ENCODE measurements at regions not wholly inside any gene's neighbourhood (a gene's known extent, or its start where the extent isn't known, plus 50 kb on each side); places are given as distances from the start of the nearest gene placed in this dataset.

- Mint-ChIP-seq H3K36me3 (ENCODE audit: low read depth) (no peaks in the 10 kb centered on the region), H3K4me3 (no peak overlapping the region), H3K9me3 (no peaks in the 10 kb centered on the region), H3K27ac (no peak overlapping the region), H3K27me3 (peaks cover 19% of the 10 kb centered on the region), H3K4me1 (ENCODE audit: low read depth) (no peaks in the 10 kb centered on the region)
- DNase-seq: no peak
Observed at GRCh38 chr17:15177343-15177742, 87.8 kb downstream of the PMP22 start.

- DNase-seq: no peak
Observed at GRCh38 chr17:15175356-15175755, 89.8 kb downstream of the PMP22 start.

GRCh38 chr17:15171167-15172047 lies 93.7 kb downstream of the PMP22 start:
- Mint-ChIP-seq H3K36me3 (ENCODE audit: low read depth) (no peaks in the 10 kb centered on the region), H3K9me3 (no peaks in the 10 kb centered on the region), H3K27ac (no peak overlapping the region), H3K4me3 (no peak overlapping the region), H3K27me3 (peaks cover 23% of the 10 kb centered on the region), H3K4me1 (ENCODE audit: low read depth) (no peaks in the 10 kb centered on the region)
- DNase-seq: peak; percentile 41

More at GRCh38 chr17:15175356-15175755, 89.8 kb downstream of the PMP22 start:
- no peak overlapping the region for H3K4me3 Mint-ChIP-seq
- no peaks in the 10 kb centered on the region for H3K36me3 Mint-ChIP-seq (ENCODE audit: low read depth)
- no peak overlapping the region for H3K27ac Mint-ChIP-seq
- H3K27me3 Mint-ChIP-seq: peaks cover 28% of the 10 kb centered on the region
- no peaks in the 10 kb centered on the region for H3K4me1 Mint-ChIP-seq (ENCODE audit: low read depth)
- H3K9me3 Mint-ChIP-seq: no peaks in the 10 kb centered on the region

- Mint-ChIP-seq H3K36me3 (ENCODE audit: low read depth) (no peaks in the 10 kb centered on the region), H3K9me3 (no peaks in the 10 kb centered on the region), H3K27me3 (peaks cover 21% of the 10 kb centered on the region), H3K4me1 (ENCODE audit: low read depth) (no peaks in the 10 kb centered on the region), H3K27ac (no peak overlapping the region), H3K4me3 (no peak overlapping the region)
- DNase-seq: no peak
Observed at GRCh38 chr17:15169676-15170075, 95.5 kb downstream of the PMP22 start.

GRCh38 chr17:15168379-15168778 lies 96.7 kb downstream of the PMP22 start:
- H3K4me3 Mint-ChIP-seq: no peak overlapping the region
- no peak overlapping the region for H3K27ac Mint-ChIP-seq
- no peaks in the 10 kb centered on the region for H3K9me3 Mint-ChIP-seq
- no peaks in the 10 kb centered on the region for H3K36me3 Mint-ChIP-seq (ENCODE audit: low read depth)
- H3K27me3 Mint-ChIP-seq: peaks cover 21% of the 10 kb centered on the region
- H3K4me1 Mint-ChIP-seq (ENCODE audit: low read depth): no peaks in the 10 kb centered on the region
- DNase-seq: no peak

GRCh38 chr17:15161395-15161794 lies 103.7 kb downstream of the PMP22 start:
- no peak for DNase-seq
- H3K36me3 Mint-ChIP-seq (ENCODE audit: low read depth): no peaks in the 10 kb centered on the region
- no peak overlapping the region for H3K4me3 Mint-ChIP-seq
- no peaks in the 10 kb centered on the region for H3K9me3 Mint-ChIP-seq
- no peaks in the 10 kb centered on the region for H3K4me1 Mint-ChIP-seq (ENCODE audit: low read depth)
- H3K27me3 Mint-ChIP-seq: peaks cover 32% of the 10 kb centered on the region
- no peak overlapping the region for H3K27ac Mint-ChIP-seq

GRCh38 chr17:15157051-15157450 lies 108.1 kb downstream of the PMP22 start:
- DNase-seq: no peak
- H3K4me1 Mint-ChIP-seq (ENCODE audit: low read depth): no peaks in the 10 kb centered on the region
- no peaks in the 10 kb centered on the region for H3K9me3 Mint-ChIP-seq
- peaks cover 54% of the 10 kb centered on the region for H3K27me3 Mint-ChIP-seq
- no peaks in the 10 kb centered on the region for H3K36me3 Mint-ChIP-seq (ENCODE audit: low read depth)
- H3K27ac Mint-ChIP-seq: no peak overlapping the region
- H3K4me3 Mint-ChIP-seq: no peak overlapping the region

GRCh38 chr17:15154618-15155017 lies 110.5 kb downstream of the PMP22 start:
- H3K27ac Mint-ChIP-seq: no peak overlapping the region
- DNase-seq: no peak
- H3K27me3 Mint-ChIP-seq: peaks cover 50% of the 10 kb centered on the region
- H3K9me3 Mint-ChIP-seq: no peaks in the 10 kb centered on the region
- no peaks in the 10 kb centered on the region for H3K36me3 Mint-ChIP-seq (ENCODE audit: low read depth)
- no peaks in the 10 kb centered on the region for H3K4me1 Mint-ChIP-seq (ENCODE audit: low read depth)
- no peak overlapping the region for H3K4me3 Mint-ChIP-seq

- DNase-seq: no peak
- Mint-ChIP-seq H3K27me3 (peaks cover 14% of the 10 kb centered on the region), H3K27ac (no peak overlapping the region), H3K4me3 (no peak overlapping the region), H3K4me1 (ENCODE audit: low read depth) (no peaks in the 10 kb centered on the region), H3K36me3 (ENCODE audit: low read depth) (no peaks in the 10 kb centered on the region), H3K9me3 (no peaks in the 10 kb centered on the region)
Observed at GRCh38 chr17:15145621-15146020, 119.5 kb downstream of the PMP22 start.

- Mint-ChIP-seq H3K27ac (no peak overlapping the region), H3K9me3 (no peaks in the 10 kb centered on the region), H3K36me3 (ENCODE audit: low read depth) (no peaks in the 10 kb centered on the region), H3K27me3 (peaks cover 19% of the 10 kb centered on the region), H3K4me3 (no peak overlapping the region), H3K4me1 (ENCODE audit: low read depth) (no peaks in the 10 kb centered on the region)
- DNase-seq: no peak
Observed at GRCh38 chr17:15143524-15143923, 121.6 kb downstream of the PMP22 start.

- no peaks in the 10 kb centered on the region for H3K36me3 Mint-ChIP-seq (ENCODE audit: low read depth)
- DNase-seq: no peak
- no peak overlapping the region for H3K27ac Mint-ChIP-seq
- peaks cover 8% of the 10 kb centered on the region for H3K27me3 Mint-ChIP-seq
- no peak overlapping the region for H3K4me3 Mint-ChIP-seq
- no peaks in the 10 kb centered on the region for H3K4me1 Mint-ChIP-seq (ENCODE audit: low read depth)
- peaks cover 2% of the 10 kb centered on the region for H3K9me3 Mint-ChIP-seq
Observed at GRCh38 chr17:15134363-15134762, 130.8 kb downstream of the PMP22 start.

- Mint-ChIP-seq H3K27ac (no peak overlapping the region), H3K4me3 (no peak overlapping the region), H3K4me1 (ENCODE audit: low read depth) (no peaks in the 10 kb centered on the region), H3K9me3 (peaks cover 2% of the 10 kb centered on the region), H3K27me3 (peaks cover 8% of the 10 kb centered on the region), H3K36me3 (ENCODE audit: low read depth) (no peaks in the 10 kb centered on the region)
- DNase-seq: no peak
Observed at GRCh38 chr17:15133826-15134225, 131.3 kb downstream of the PMP22 start.

GRCh38 chr17:15133143-15133542 lies 132.0 kb downstream of the PMP22 start:
- DNase-seq: no peak
- Mint-ChIP-seq H3K4me3 (no peak overlapping the region), H3K27ac (no peak overlapping the region), H3K4me1 (ENCODE audit: low read depth) (no peaks in the 10 kb centered on the region), H3K36me3 (ENCODE audit: low read depth) (no peaks in the 10 kb centered on the region), H3K27me3 (peaks cover 8% of the 10 kb centered on the region), H3K9me3 (peaks cover 2% of the 10 kb centered on the region)

- Mint-ChIP-seq H3K9me3 (peaks cover 2% of the 10 kb centered on the region), H3K36me3 (ENCODE audit: low read depth) (no peaks in the 10 kb centered on the region), H3K27ac (no peak overlapping the region), H3K27me3 (peaks cover 8% of the 10 kb centered on the region), H3K4me1 (ENCODE audit: low read depth) (no peaks in the 10 kb centered on the region), H3K4me3 (no peak overlapping the region)
- no peak for DNase-seq
Observed at GRCh38 chr17:15130426-15130825, 134.7 kb downstream of the PMP22 start.

GRCh38 chr17:15129986-15130385 lies 135.1 kb downstream of the PMP22 start:
- Mint-ChIP-seq H3K4me3 (no peak overlapping the region), H3K9me3 (peaks cover 2% of the 10 kb centered on the region), H3K4me1 (ENCODE audit: low read depth) (no peaks in the 10 kb centered on the region), H3K27ac (no peak overlapping the region), H3K27me3 (peaks cover 8% of the 10 kb centered on the region), H3K36me3 (ENCODE audit: low read depth) (no peaks in the 10 kb centered on the region)
- no peak for DNase-seq
